NCI-H146 treated with DMSO at 0.1 percent for 48 hours (cell line): ENCODE measurements at regions not wholly inside any gene's neighbourhood (a gene's known extent, or its start where the extent isn't known, plus 50 kb on each side); places are given as distances from the start of the nearest gene placed in this dataset.
"Not testable (repeated sequence)": the region's sequence is repeated elsewhere in the genome, so short reads cannot be mapped to it uniquely, and the experiment has no call there.

Experiments
- DNase-seq: peaks from one replicate; lab custom pipeline; 2025; ENCODE audit not compliant: unreplicated experiment; lab: John Stamatoyannopoulos, UW

- no peak for DNase-seq
Observed at GRCh38 chr6:167467793-167468431, 143.0 kb downstream of the TTLL2 start.

- DNase-seq: no peak
Observed at GRCh38 chr6:167469101-167469500, 144.2 kb downstream of the TTLL2 start.

- DNase-seq: no peak
Observed at GRCh38 chr6:167469672-167470071, 144.8 kb downstream of the TTLL2 start.

GRCh38 chr6:167470101-167470835, 145.4 kb downstream of the TTLL2 start:
- DNase-seq: no peak

- no peak for DNase-seq
Observed at GRCh38 chr6:167470836-167471547, 146.1 kb downstream of the TTLL2 start.

GRCh38 chr6:167471548-167471930, 146.7 kb downstream of the TTLL2 start:
- no peak for DNase-seq

- DNase-seq: no peak
Observed at GRCh38 chr6:167472148-167472547, 147.3 kb downstream of the TTLL2 start.

- DNase-seq: no peak
Observed at GRCh38 chr6:167472880-167473279, 148.0 kb downstream of the TTLL2 start.

GRCh38 chr6:167474171-167474570, 149.3 kb downstream of the TTLL2 start:
- DNase-seq: no peak

GRCh38 chr6:167474725-167475124, 149.8 kb downstream of the TTLL2 start:
- no peak for DNase-seq

GRCh38 chr6:167475947-167476346, 151.1 kb downstream of the TTLL2 start:
- DNase-seq: no peak

GRCh38 chr6:167476844-167477595, 152.1 kb downstream of the TTLL2 start:
- DNase-seq: no peak

- no peak for DNase-seq
Observed at GRCh38 chr6:167477688-167478087, 152.8 kb downstream of the TTLL2 start.

GRCh38 chr6:167479301-167479700, 154.4 kb downstream of the TTLL2 start:
- DNase-seq: no peak

GRCh38 chr6:167479901-167480648, 155.2 kb downstream of the TTLL2 start:
- no peak for DNase-seq

GRCh38 chr6:167481307-167481926, 156.5 kb downstream of the TTLL2 start:
- no peak for DNase-seq

- DNase-seq: not testable (repeated sequence)
Observed at GRCh38 chr6:167482801-167483200, 157.9 kb downstream of the TTLL2 start.

- DNase-seq: no peak
Observed at GRCh38 chr6:167485186-167485978, 160.5 kb downstream of the TTLL2 start.
